B cell (primary cell): ENCODE measurements at regions not wholly inside any gene's neighbourhood (a gene's known extent, or its start where the extent isn't known, plus 50 kb on each side); places are given as distances from the start of the nearest gene placed in this dataset.

Experiments used
- EZH2 ChIP-seq: IDR thresholded peaks from 2 replicates; pipeline ENCODE4 v1.6.1; 2012; ENCODE audit warnings: borderline replicate concordance, low read depth, mild to moderate bottlenecking, moderate library complexity, low read length; ENCODE audit not compliant: insufficient read depth, poor library complexity, severe bottlenecking
- TF ChIP-seq, protein P1 (sequence below): fragments of 200-600 bp; IDR thresholded peaks from one replicate; pipeline ENCODE4 v1.8.0; 2022; ENCODE audit warnings: antibody characterized with exemption, mild to moderate bottlenecking

DNA sequence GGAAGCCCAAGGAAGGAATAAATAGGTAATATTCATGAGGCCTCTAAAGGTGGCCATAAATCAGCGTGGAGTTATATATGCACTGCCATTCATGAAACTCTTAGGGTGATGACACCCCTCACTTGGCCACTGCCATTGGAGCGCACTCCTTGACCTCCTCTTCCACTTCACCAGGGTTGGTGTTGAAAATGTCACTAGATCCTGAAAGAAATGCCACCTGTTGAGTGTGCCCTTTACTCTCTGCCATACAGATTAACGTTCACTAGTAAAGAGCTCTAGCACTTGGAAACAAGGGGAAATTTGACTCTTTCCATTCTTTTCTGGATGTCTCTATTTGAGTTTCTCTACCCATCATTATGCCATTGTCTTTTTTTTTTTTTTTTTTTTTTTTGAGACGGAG is 83.5 kb upstream of the GREM2 start:
- TF ChIP-seq, protein P1, sequence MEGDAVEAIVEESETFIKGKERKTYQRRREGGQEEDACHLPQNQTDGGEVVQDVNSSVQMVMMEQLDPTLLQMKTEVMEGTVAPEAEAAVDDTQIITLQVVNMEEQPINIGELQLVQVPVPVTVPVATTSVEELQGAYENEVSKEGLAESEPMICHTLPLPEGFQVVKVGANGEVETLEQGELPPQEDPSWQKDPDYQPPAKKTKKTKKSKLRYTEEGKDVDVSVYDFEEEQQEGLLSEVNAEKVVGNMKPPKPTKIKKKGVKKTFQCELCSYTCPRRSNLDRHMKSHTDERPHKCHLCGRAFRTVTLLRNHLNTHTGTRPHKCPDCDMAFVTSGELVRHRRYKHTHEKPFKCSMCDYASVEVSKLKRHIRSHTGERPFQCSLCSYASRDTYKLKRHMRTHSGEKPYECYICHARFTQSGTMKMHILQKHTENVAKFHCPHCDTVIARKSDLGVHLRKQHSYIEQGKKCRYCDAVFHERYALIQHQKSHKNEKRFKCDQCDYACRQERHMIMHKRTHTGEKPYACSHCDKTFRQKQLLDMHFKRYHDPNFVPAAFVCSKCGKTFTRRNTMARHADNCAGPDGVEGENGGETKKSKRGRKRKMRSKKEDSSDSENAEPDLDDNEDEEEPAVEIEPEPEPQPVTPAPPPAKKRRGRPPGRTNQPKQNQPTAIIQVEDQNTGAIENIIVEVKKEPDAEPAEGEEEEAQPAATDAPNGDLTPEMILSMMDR, result no peak
- no peak for TF ChIP-seq EZH2
